ENCODE measurements at regions not wholly inside any gene's neighbourhood (a gene's known extent, or its start where the extent isn't known, plus 50 kb on each side); places are given as distances from the start of the nearest gene placed in this dataset.

DNA sequence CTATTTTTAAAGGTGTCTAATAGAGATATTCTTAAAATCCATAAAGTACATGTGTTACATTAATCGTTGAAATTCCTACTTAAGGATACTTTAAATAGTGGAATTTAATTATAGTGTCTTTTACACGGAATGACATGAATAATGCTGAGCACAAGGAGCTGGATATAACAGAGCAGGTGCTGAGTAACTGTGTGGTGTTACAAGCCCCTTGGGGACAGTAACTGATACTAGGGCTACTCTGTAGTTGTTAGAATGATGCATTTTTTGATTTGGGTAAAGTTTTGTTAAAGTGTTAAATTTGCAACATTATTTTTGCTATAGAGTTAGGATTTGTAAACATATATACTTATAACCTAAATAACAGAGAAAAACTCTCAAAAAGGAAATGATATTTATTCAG, 1496.1 kb downstream of the OTOL1 start:
- TF ChIP-seq, protein P1, sequence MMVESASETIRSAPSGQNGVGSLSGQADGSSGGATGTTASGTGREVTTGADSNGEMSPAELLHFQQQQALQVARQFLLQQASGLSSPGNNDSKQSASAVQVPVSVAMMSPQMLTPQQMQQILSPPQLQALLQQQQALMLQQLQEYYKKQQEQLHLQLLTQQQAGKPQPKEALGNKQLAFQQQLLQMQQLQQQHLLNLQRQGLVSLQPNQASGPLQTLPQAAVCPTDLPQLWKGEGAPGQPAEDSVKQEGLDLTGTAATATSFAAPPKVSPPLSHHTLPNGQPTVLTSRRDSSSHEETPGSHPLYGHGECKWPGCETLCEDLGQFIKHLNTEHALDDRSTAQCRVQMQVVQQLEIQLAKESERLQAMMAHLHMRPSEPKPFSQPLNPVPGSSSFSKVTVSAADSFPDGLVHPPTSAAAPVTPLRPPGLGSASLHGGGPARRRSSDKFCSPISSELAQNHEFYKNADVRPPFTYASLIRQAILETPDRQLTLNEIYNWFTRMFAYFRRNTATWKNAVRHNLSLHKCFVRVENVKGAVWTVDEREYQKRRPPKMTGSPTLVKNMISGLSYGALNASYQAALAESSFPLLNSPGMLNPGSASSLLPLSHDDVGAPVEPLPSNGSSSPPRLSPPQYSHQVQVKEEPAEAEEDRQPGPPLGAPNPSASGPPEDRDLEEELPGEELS (CRISPR knock-in tag; IDR thresholded peaks at IDR 0.05) = no peak
- TF ChIP-seq, protein P2, sequence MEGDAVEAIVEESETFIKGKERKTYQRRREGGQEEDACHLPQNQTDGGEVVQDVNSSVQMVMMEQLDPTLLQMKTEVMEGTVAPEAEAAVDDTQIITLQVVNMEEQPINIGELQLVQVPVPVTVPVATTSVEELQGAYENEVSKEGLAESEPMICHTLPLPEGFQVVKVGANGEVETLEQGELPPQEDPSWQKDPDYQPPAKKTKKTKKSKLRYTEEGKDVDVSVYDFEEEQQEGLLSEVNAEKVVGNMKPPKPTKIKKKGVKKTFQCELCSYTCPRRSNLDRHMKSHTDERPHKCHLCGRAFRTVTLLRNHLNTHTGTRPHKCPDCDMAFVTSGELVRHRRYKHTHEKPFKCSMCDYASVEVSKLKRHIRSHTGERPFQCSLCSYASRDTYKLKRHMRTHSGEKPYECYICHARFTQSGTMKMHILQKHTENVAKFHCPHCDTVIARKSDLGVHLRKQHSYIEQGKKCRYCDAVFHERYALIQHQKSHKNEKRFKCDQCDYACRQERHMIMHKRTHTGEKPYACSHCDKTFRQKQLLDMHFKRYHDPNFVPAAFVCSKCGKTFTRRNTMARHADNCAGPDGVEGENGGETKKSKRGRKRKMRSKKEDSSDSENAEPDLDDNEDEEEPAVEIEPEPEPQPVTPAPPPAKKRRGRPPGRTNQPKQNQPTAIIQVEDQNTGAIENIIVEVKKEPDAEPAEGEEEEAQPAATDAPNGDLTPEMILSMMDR (IDR thresholded peaks at IDR 0.05) = no peak
- TF ChIP-seq SMAD4 (CRISPR knock-in tag; IDR thresholded peaks at IDR 0.05) = no peak
- TF ChIP-seq, protein P3, sequence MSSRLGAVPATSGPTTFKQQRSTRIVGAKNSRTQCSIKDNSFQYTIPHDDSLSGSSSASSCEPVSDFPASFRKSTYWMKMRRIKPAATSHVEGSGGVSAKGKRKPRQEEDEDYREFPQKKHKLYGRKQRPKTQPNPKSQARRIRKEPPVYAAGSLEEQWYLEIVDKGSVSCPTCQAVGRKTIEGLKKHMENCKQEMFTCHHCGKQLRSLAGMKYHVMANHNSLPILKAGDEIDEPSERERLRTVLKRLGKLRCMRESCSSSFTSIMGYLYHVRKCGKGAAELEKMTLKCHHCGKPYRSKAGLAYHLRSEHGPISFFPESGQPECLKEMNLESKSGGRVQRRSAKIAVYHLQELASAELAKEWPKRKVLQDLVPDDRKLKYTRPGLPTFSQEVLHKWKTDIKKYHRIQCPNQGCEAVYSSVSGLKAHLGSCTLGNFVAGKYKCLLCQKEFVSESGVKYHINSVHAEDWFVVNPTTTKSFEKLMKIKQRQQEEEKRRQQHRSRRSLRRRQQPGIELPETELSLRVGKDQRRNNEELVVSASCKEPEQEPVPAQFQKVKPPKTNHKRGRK (CRISPR knock-in tag; IDR thresholded peaks at IDR 0.05; ENCODE audit: borderline replicate concordance) = no peak

All from WTC11 (cell line).